ENCODE measurements at regions not wholly inside any gene's neighbourhood (a gene's known extent, or its start where the extent isn't known, plus 50 kb on each side); places are given as distances from the start of the nearest gene placed in this dataset.
"Not testable (repeated sequence)": the region's sequence is repeated elsewhere in the genome, so short reads cannot be mapped to it uniquely, and the experiment has no call there.

- DNase-seq (ENCODE audit: low read depth), result not testable (repeated sequence)
Observed at GRCh38 chr20:53721445-53721963, 127.9 kb upstream of the ZNF217 start.

- DNase-seq (ENCODE audit: low read depth), result not testable (repeated sequence)
Observed at GRCh38 chr20:53719171-53719803, 125.6 kb upstream of the ZNF217 start.

- DNase-seq (ENCODE audit: low read depth), result no peak
Observed at GRCh38 chr20:53718142-53719021, 124.7 kb upstream of the ZNF217 start.

GRCh38 chr20:53716395-53716794 lies 122.8 kb upstream of the ZNF217 start:
- DNase-seq (ENCODE audit: low read depth), result no peak

- DNase-seq (ENCODE audit: low read depth), result no peak
Observed at GRCh38 chr20:53714524-53714923, 120.9 kb upstream of the ZNF217 start.

- no peak for DNase-seq (ENCODE audit: low read depth)
Observed at GRCh38 chr20:53713328-53714056, 119.9 kb upstream of the ZNF217 start.

- DNase-seq (ENCODE audit: low read depth), result no peak
Observed at GRCh38 chr20:53712212-53712977, 118.8 kb upstream of the ZNF217 start.

GRCh38 chr20:53711333-53712211 lies 117.9 kb upstream of the ZNF217 start:
- no peak for DNase-seq (ENCODE audit: low read depth)

- DNase-seq (ENCODE audit: low read depth), result peak; percentile 81
Observed at GRCh38 chr20:53708129-53708968, 114.7 kb upstream of the ZNF217 start.

GRCh38 chr20:53707371-53708055 lies 113.9 kb upstream of the ZNF217 start:
- DNase-seq (ENCODE audit: low read depth), result peak; percentile 34

- peak; percentile 91 for DNase-seq (ENCODE audit: low read depth)
Observed at GRCh38 chr20:53706466-53707370, 113.1 kb upstream of the ZNF217 start.

GRCh38 chr20:53706008-53706465 lies 112.4 kb upstream of the ZNF217 start:
- DNase-seq (ENCODE audit: low read depth), result peak; percentile 37

- DNase-seq (ENCODE audit: low read depth), result no peak
Observed at GRCh38 chr20:53702617-53703016, 109.0 kb upstream of the ZNF217 start.

GRCh38 chr20:53699906-53700305 lies 106.3 kb upstream of the ZNF217 start:
- no peak for DNase-seq (ENCODE audit: low read depth)

- DNase-seq (ENCODE audit: low read depth), result no peak
Observed at GRCh38 chr20:53699085-53699674, 105.5 kb upstream of the ZNF217 start.

GRCh38 chr20:53698371-53698978 lies 104.8 kb upstream of the ZNF217 start:
- DNase-seq (ENCODE audit: low read depth), result no peak

Data from amniotic epithelial cell (primary cell).